AG09319 (cell line): ENCODE measurements at regions not wholly inside any gene's neighbourhood (a gene's known extent, or its start where the extent isn't known, plus 50 kb on each side); places are given as distances from the start of the nearest gene placed in this dataset.

Source experiments
- DNase-seq: peaks from one replicate; pipeline ENCODE4 v3.0.0-alpha.2; 2010; ENCODE audit warnings: low read depth; ENCODE audit errors: extremely low read depth
- CTCF ChIP-seq: IDR thresholded peaks from 2 replicates; pipeline ENCODE4 v1.5.1; 2011; ENCODE audit warnings: low read depth, mild to moderate bottlenecking, inconsistent platforms, low read length, moderate library complexity

- no peak for TF ChIP-seq CTCF
- no peak for DNase-seq
Observed at GRCh38 chr18:22856870-22857269, 76.3 kb upstream of the RBBP8 start.

GRCh38 chr18:22858121-22858520 lies 75.0 kb upstream of the RBBP8 start:
- DNase-seq: no peak
- no peak for TF ChIP-seq CTCF

- DNase-seq: no peak
- no peak for TF ChIP-seq CTCF
Observed at GRCh38 chr18:22860807-22861206, 72.3 kb upstream of the RBBP8 start.

GRCh38 chr18:22865354-22866116 lies 67.6 kb upstream of the RBBP8 start:
- no peak for TF ChIP-seq CTCF
- no peak for DNase-seq

GRCh38 chr18:22868831-22869230 lies 64.3 kb upstream of the RBBP8 start:
- DNase-seq: no peak
- TF ChIP-seq CTCF: no peak

GRCh38 chr18:22871809-22872525 lies 61.2 kb upstream of the RBBP8 start:
- no peak for DNase-seq
- TF ChIP-seq CTCF: no peak

- no peak for DNase-seq
- no peak for TF ChIP-seq CTCF
Observed at GRCh38 chr18:22872900-22873537, 60.1 kb upstream of the RBBP8 start.
